ENCODE measurements at regions not wholly inside any gene's neighbourhood (a gene's known extent, or its start where the extent isn't known, plus 50 kb on each side); places are given as distances from the start of the nearest gene placed in this dataset.

- no peak for TF ChIP-seq CTCF (IDR thresholded peaks at IDR 0.05)
- H3K4me3 ChIP-seq (ENCODE audit: low read depth, low read length) = no peak overlapping the region
- no peaks in the 10 kb centered on the region for H3K4me1 ChIP-seq
- no peaks in the 10 kb centered on the region for H3K79me2 ChIP-seq
- no peak overlapping the region for H2AFZ ChIP-seq
- no peaks in the 10 kb centered on the region for H3K27me3 ChIP-seq (ENCODE audit: control insufficient read depth, insufficient read depth, low read length)
- no peaks in the 10 kb centered on the region for H3K9me3 ChIP-seq (ENCODE audit: control insufficient read depth, low read length)
- H3K9ac ChIP-seq = no peak overlapping the region
- H3K4me2 ChIP-seq (ENCODE audit: low read length) = no peak overlapping the region
- no peaks in the 10 kb centered on the region for H3K36me3 ChIP-seq (ENCODE audit: control insufficient read depth, insufficient read depth, low read length)
- no peak overlapping the region for H3K27ac ChIP-seq
These were observed 1198.6 kb upstream of the EPHA6 start for GRCh38 chr3:95615592-95616310.

GRCh38 chr3:95626107-95626506 is 1188.3 kb upstream of the EPHA6 start:
- no peak for TF ChIP-seq CTCF (IDR thresholded peaks at IDR 0.05)
- Histone ChIP-seq H3K4me1 (no peaks in the 10 kb centered on the region), H3K4me3 (ENCODE audit: low read depth, low read length) (no peak overlapping the region), H3K9ac (no peak overlapping the region), H3K27me3 (ENCODE audit: control insufficient read depth, insufficient read depth, low read length) (no peaks in the 10 kb centered on the region), H3K27ac (no peak overlapping the region), H3K4me2 (ENCODE audit: low read length) (no peak overlapping the region), H3K9me3 (ENCODE audit: control insufficient read depth, low read length) (no peaks in the 10 kb centered on the region), H3K36me3 (ENCODE audit: control insufficient read depth, insufficient read depth, low read length) (no peaks in the 10 kb centered on the region), H3K79me2 (no peaks in the 10 kb centered on the region), H2AFZ (no peak overlapping the region)

- Histone ChIP-seq H3K27ac (no peak overlapping the region), H3K9me3 (ENCODE audit: control insufficient read depth, low read length) (no peaks in the 10 kb centered on the region), H2AFZ (no peak overlapping the region)
These were observed 1187.1 kb upstream of the EPHA6 start for GRCh38 chr3:95627293-95627692.

GRCh38 chr3:95627697-95628096 is 1186.7 kb upstream of the EPHA6 start:
- no peaks in the 10 kb centered on the region for H3K4me1 ChIP-seq
- H2AFZ ChIP-seq = no peak overlapping the region
- no peak overlapping the region for H3K4me3 ChIP-seq (ENCODE audit: low read depth, low read length)
- no peak overlapping the region for H3K4me2 ChIP-seq (ENCODE audit: low read length)
- H3K36me3 ChIP-seq (ENCODE audit: control insufficient read depth, insufficient read depth, low read length) = no peaks in the 10 kb centered on the region
- no peak for TF ChIP-seq CTCF (IDR thresholded peaks at IDR 0.05)
- H3K9me3 ChIP-seq (ENCODE audit: control insufficient read depth, low read length) = no peaks in the 10 kb centered on the region
- no peaks in the 10 kb centered on the region for H3K79me2 ChIP-seq
- no peaks in the 10 kb centered on the region for H3K27me3 ChIP-seq (ENCODE audit: control insufficient read depth, insufficient read depth, low read length)
- no peak overlapping the region for H3K27ac ChIP-seq
- no peak overlapping the region for H3K9ac ChIP-seq

More at GRCh38 chr3:95627293-95627692, 1187.1 kb upstream of the EPHA6 start:
- Histone ChIP-seq H3K4me2 (ENCODE audit: low read length) (no peak overlapping the region), H3K4me3 (ENCODE audit: low read depth, low read length) (no peak overlapping the region), H3K27me3 (ENCODE audit: control insufficient read depth, insufficient read depth, low read length) (no peaks in the 10 kb centered on the region), H3K9ac (no peak overlapping the region), H3K4me1 (no peaks in the 10 kb centered on the region), H3K36me3 (ENCODE audit: control insufficient read depth, insufficient read depth, low read length) (no peaks in the 10 kb centered on the region), H3K79me2 (no peaks in the 10 kb centered on the region)
- TF ChIP-seq CTCF (IDR thresholded peaks at IDR 0.05) = no peak

- no peaks in the 10 kb centered on the region for H3K79me2 ChIP-seq
- TF ChIP-seq CTCF (IDR thresholded peaks at IDR 0.05) = no peak
- no peaks in the 10 kb centered on the region for H3K9me3 ChIP-seq (ENCODE audit: control insufficient read depth, low read length)
These were observed 1184.6 kb upstream of the EPHA6 start for GRCh38 chr3:95629802-95630201.

More at GRCh38 chr3:95629802-95630201, 1184.6 kb upstream of the EPHA6 start:
- Histone ChIP-seq H3K36me3 (ENCODE audit: control insufficient read depth, insufficient read depth, low read length) (no peaks in the 10 kb centered on the region), H3K4me1 (no peaks in the 10 kb centered on the region), H3K4me2 (ENCODE audit: low read length) (no peak overlapping the region), H3K27me3 (ENCODE audit: control insufficient read depth, insufficient read depth, low read length) (no peaks in the 10 kb centered on the region), H3K4me3 (ENCODE audit: low read depth, low read length) (no peak overlapping the region), H3K27ac (no peak overlapping the region), H3K9ac (no peak overlapping the region), H2AFZ (no peak overlapping the region)

Data from parathyroid adenoma (tissue), 2 donors.